ENCODE measurements at regions not wholly inside any gene's neighbourhood (a gene's known extent, or its start where the extent isn't known, plus 50 kb on each side); places are given as distances from the start of the nearest gene placed in this dataset.

- TF ChIP-seq, protein P1, sequence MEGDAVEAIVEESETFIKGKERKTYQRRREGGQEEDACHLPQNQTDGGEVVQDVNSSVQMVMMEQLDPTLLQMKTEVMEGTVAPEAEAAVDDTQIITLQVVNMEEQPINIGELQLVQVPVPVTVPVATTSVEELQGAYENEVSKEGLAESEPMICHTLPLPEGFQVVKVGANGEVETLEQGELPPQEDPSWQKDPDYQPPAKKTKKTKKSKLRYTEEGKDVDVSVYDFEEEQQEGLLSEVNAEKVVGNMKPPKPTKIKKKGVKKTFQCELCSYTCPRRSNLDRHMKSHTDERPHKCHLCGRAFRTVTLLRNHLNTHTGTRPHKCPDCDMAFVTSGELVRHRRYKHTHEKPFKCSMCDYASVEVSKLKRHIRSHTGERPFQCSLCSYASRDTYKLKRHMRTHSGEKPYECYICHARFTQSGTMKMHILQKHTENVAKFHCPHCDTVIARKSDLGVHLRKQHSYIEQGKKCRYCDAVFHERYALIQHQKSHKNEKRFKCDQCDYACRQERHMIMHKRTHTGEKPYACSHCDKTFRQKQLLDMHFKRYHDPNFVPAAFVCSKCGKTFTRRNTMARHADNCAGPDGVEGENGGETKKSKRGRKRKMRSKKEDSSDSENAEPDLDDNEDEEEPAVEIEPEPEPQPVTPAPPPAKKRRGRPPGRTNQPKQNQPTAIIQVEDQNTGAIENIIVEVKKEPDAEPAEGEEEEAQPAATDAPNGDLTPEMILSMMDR (tag by site-specific recombination; IDR thresholded peaks at IDR 0.05): no peak
- TF ChIP-seq KLF10 (tag by site-specific recombination; IDR thresholded peaks at IDR 0.05) (no peak), SETDB1 (IDR thresholded peaks at IDR 0.05; ENCODE audit: insufficient read length, low read length) (no peak), BCL11A (tag by site-specific recombination; IDR thresholded peaks at IDR 0.05; ENCODE audit: low read depth) (no peak), ZNF48 (tag by site-specific recombination; IDR thresholded peaks at IDR 0.05) (no peak), ZNF843 (tag by site-specific recombination; IDR thresholded peaks at IDR 0.05) (no peak), ZBTB7A (tag by site-specific recombination; IDR thresholded peaks at IDR 0.05; ENCODE audit: low read depth) (no peak), ZNF146 (tag by site-specific recombination; IDR thresholded peaks at IDR 0.05) (no peak)
- TF ChIP-seq, protein P2, sequence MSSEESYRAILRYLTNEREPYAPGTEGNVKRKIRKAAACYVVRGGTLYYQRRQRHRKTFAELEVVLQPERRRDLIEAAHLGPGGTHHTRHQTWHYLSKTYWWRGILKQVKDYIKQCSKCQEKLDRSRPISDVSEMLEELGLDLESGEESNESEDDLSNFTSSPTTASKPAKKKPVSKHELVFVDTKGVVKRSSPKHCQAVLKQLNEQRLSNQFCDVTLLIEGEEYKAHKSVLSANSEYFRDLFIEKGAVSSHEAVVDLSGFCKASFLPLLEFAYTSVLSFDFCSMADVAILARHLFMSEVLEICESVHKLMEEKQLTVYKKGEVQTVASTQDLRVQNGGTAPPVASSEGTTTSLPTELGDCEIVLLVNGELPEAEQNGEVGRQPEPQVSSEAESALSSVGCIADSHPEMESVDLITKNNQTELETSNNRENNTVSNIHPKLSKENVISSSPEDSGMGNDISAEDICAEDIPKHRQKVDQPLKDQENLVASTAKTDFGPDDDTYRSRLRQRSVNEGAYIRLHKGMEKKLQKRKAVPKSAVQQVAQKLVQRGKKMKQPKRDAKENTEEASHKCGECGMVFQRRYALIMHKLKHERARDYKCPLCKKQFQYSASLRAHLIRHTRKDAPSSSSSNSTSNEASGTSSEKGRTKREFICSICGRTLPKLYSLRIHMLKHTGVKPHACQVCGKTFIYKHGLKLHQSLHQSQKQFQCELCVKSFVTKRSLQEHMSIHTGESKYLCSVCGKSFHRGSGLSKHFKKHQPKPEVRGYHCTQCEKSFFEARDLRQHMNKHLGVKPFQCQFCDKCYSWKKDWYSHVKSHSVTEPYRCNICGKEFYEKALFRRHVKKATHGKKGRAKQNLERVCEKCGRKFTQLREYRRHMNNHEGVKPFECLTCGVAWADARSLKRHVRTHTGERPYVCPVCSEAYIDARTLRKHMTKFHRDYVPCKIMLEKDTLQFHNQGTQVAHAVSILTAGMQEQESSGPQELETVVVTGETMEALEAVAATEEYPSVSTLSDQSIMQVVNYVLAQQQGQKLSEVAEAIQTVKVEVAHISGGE (tag by site-specific recombination; conservative IDR thresholded peaks at IDR 0.05; ENCODE audit: low read depth): no peak
- TF ChIP-seq, protein P3, sequence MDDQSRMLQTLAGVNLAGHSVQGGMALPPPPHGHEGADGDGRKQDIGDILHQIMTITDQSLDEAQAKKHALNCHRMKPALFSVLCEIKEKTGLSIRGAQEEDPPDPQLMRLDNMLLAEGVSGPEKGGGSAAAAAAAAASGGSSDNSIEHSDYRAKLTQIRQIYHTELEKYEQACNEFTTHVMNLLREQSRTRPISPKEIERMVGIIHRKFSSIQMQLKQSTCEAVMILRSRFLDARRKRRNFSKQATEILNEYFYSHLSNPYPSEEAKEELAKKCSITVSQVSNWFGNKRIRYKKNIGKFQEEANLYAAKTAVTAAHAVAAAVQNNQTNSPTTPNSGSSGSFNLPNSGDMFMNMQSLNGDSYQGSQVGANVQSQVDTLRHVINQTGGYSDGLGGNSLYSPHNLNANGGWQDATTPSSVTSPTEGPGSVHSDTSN (CRISPR knock-in tag; IDR thresholded peaks at IDR 0.05): no peak
- TF ChIP-seq, protein P4, sequence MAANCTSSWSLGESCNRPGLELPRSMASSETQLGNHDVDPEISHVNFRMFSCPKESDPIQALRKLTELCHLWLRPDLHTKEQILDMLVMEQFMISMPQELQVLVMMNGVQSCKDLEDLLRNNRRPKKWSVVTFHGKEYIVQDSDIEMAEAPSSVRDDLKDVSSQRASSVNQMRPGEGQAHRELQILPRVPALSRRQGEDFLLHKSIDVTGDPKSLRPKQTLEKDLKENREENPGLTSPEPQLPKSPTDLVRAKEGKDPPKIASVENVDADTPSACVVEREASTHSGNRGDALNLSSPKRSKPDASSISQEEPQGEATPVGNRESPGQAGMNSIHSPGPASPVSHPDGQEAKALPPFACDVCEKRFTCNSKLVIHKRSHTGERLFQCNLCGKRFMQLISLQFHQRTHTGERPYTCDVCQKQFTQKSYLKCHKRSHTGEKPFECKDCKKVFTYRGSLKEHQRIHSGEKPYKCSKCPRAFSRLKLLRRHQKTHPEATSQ (tag by site-specific recombination; IDR thresholded peaks at IDR 0.05): no peak
Measured at GRCh38 chr21:15132781-15133180, 68.0 kb upstream of the NRIP1 start.

All from HEK293 (cell line).